ENCODE measurements at regions not wholly inside any gene's neighbourhood (a gene's known extent, or its start where the extent isn't known, plus 50 kb on each side); places are given as distances from the start of the nearest gene placed in this dataset.

DNA sequence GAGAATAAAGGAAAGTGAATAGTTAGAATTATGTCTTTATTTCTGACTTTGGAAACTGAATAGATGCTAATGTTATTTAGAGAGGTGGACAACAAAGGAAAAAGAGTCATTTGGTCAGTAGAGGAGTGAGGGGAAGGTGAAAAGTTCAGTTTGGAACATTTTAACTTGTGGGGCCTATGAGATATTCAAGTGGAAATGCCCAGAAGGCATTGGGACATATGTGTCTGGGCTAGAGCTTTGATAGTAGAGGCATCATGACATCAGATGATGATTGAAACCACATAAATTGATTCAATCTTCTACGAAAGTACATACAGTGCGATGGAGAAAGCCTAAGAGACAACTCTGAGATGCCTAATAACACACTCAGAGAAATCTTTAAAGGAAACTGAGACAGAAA, 151.7 kb upstream of the COL11A1 start:
- H3K27ac ChIP-seq, result no peak overlapping the region
- no peak overlapping the region for H3K4me3 ChIP-seq
- H3K9me3 ChIP-seq (replicated peaks), result no peaks in the 10 kb centered on the region
- no peaks in the 10 kb centered on the region for H3K36me3 ChIP-seq
- DNase-seq (ENCODE audit: low read depth in 1 of 2, low spot score in 2 of 2), result no peak
- no peaks in the 10 kb centered on the region for H3K27me3 ChIP-seq (replicated peaks)
- H3K4me1 ChIP-seq (replicated peaks), result peaks cover 6% of the 10 kb centered on the region

DNA sequence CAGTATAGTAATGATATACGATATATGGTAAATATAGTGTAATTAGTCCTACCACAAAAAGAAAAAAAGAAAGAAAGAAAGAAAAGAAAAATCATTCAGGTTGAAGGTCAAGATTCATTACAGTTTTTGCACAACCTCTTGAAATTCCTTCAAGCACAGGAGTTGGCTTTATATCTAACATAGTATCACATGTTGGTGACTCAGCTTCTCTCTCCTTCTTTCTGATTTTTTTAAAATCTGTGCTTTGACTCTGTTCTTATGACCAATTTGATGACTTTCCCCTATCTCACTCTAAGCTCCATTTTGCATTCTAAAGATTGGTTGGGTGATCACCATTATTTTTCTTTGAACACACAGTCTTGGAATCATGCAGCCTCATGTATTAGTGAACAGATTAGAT, 148.2 kb upstream of the COL11A1 start:
- Histone ChIP-seq H3K27ac (no peak overlapping the region), H3K4me1 (replicated peaks) (peaks cover 22% of the 10 kb centered on the region), H3K27me3 (replicated peaks) (no peaks in the 10 kb centered on the region), H3K36me3 (no peaks in the 10 kb centered on the region), H3K9me3 (replicated peaks) (no peaks in the 10 kb centered on the region), H3K4me3 (no peak overlapping the region)
- DNase-seq (ENCODE audit: low read depth in 1 of 2, low spot score in 2 of 2), result no peak

DNA sequence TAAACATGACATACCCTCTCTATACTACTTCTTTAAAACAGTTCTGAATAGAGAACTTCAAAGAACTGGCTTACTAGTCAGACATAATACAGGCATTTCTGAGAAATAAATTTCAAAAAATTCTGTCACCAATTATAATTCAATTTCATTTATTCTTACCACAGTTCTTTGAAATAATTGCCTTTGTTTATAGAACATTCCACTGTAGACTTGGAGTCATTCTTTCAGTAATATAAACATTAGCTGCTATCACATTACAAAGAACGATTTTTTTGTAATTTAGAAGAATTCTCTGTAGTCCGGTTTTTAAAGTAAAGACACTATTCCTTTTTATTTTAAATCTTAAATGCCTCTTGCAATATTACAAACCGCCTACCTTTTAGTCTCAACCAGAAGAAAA, 146.4 kb upstream of the COL11A1 start:
- Histone ChIP-seq H3K4me1 (replicated peaks) (peaks cover 35% of the 10 kb centered on the region), H3K4me3 (no peak overlapping the region), H3K36me3 (no peaks in the 10 kb centered on the region), H3K9me3 (replicated peaks) (no peaks in the 10 kb centered on the region), H3K27me3 (replicated peaks) (no peaks in the 10 kb centered on the region), H3K27ac (peak overlapping the region; percentile 6; the same call in 1 of the 2 replicates)
- no peak for DNase-seq (ENCODE audit: low read depth in 1 of 2, low spot score in 2 of 2)

DNA sequence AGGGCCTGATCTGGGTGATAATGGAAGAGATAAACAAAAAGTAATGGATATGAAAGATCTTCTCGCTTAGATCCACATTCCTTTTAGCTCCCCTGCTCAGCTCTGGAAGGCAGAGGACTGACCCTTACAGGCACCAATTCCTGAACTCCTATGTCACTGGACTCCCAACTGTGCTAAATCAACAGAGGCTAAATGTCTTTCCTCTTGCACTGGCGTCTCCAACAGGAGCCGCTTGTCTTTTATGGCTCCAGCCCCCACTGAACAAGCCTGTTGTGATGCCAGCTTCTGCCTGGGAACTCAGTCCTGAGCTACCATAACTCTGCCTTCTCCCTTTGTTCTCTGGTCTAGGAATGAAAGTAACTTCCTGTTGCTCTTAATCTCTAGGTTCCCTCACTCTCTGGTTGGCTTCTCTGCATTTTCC, 142.1 kb upstream of the COL11A1 start:
- no peaks in the 10 kb centered on the region for H3K9me3 ChIP-seq (replicated peaks)
- peak; percentile 45 to 64 for DNase-seq (ENCODE audit: low read depth in 1 of 2, low spot score in 2 of 2)
- H3K4me1 ChIP-seq (replicated peaks), result peaks cover 35% of the 10 kb centered on the region
- H3K27ac ChIP-seq, result peak overlapping the region; percentile 63
- H3K4me3 ChIP-seq, result no peak overlapping the region
- no peaks in the 10 kb centered on the region for H3K27me3 ChIP-seq (replicated peaks)
- H3K36me3 ChIP-seq, result no peaks in the 10 kb centered on the region

DNA sequence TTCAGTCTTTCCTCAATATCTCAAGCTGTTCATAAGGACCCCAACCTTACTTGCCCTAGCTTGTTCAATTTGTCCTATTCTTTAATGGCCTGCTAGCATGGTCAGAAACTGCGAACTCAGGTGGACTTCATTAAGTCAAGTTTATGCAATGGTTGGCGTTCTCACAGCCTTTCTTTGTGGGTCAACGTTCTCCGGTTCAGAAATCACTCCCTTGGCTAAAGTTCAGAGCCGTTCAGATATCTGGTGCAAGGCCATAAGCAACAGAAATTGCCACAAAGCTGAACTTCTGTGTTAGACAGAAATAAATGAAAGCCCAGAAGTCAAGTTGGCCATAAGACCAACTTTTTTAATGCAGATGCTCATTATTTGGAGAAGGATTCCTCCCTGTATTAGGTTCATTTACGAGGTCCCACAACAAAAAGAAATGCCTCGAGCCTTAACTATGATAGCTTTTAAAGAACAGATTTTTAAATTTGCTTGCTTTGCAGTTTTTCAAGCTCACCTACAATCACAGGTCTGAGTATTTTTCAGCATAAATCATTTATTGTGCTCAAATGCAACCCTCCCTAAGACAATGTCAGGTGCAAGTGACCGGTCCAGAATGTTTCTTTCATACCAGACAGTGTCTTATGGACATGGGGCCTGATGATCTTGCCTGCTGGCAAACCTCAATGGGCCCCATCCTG, 140.2 kb upstream of the COL11A1 start:
- H3K36me3 ChIP-seq, result no peaks in the 10 kb centered on the region
- no peaks in the 10 kb centered on the region for H3K9me3 ChIP-seq (replicated peaks)
- H3K4me3 ChIP-seq, result no peak overlapping the region
- DNase-seq (ENCODE audit: low read depth in 1 of 2, low spot score in 2 of 2), result no peak
- no peaks in the 10 kb centered on the region for H3K27me3 ChIP-seq (replicated peaks)
- no peak overlapping the region for H3K27ac ChIP-seq
- H3K4me1 ChIP-seq (replicated peaks), result peaks cover 17% of the 10 kb centered on the region

DNA sequence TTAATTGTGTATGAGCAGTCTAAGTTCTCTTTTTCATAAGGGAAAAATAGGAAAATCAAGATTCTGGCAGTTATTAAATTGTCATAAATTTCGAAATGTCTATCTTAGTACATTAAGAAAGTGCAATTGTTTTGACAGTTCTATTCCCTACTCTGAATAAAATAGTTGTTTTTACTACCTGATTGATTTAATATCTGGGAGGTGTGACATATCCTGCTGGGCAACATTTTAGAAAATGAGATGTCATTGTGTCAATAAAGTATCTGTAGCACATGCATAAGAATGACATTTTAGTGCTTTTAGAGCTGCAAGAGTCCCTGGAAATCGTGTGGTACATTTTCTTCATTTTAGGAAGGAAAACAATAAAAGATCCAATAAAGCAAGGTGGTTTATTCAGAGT, 139.2 kb upstream of the COL11A1 start:
- H3K4me3 ChIP-seq, result no peak overlapping the region
- peaks cover 13% of the 10 kb centered on the region for H3K4me1 ChIP-seq (replicated peaks)
- no peaks in the 10 kb centered on the region for H3K9me3 ChIP-seq (replicated peaks)
- H3K27ac ChIP-seq, result no peak overlapping the region
- no peak for DNase-seq (ENCODE audit: low read depth in 1 of 2, low spot score in 2 of 2)
- H3K36me3 ChIP-seq, result no peaks in the 10 kb centered on the region
- no peaks in the 10 kb centered on the region for H3K27me3 ChIP-seq (replicated peaks)

DNA sequence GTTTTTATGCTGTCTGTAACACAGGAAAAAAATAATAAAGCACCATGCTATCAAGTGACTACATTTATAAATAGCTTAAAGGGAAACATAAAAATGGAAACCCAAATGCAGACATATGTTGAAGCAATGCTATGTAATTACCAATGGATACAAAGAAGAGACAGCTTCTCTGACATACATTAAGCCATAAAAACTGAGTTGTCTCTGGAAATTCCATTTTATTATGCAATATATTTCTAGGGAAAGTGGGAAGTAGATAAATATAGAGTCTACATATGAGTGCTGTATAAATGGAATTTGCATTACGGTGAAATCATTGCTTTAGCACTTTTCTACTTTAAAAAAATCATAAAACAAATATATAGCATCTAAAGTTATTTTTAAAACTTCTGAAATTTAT, 135.2 kb upstream of the COL11A1 start:
- H3K27me3 ChIP-seq (replicated peaks), result no peaks in the 10 kb centered on the region
- no peaks in the 10 kb centered on the region for H3K9me3 ChIP-seq (replicated peaks)
- H3K4me3 ChIP-seq, result no peak overlapping the region
- no peak for DNase-seq (ENCODE audit: low read depth in 1 of 2, low spot score in 2 of 2)
- H3K36me3 ChIP-seq, result no peaks in the 10 kb centered on the region
- H3K27ac ChIP-seq, result no peak overlapping the region
- no peaks in the 10 kb centered on the region for H3K4me1 ChIP-seq (replicated peaks)

DNA sequence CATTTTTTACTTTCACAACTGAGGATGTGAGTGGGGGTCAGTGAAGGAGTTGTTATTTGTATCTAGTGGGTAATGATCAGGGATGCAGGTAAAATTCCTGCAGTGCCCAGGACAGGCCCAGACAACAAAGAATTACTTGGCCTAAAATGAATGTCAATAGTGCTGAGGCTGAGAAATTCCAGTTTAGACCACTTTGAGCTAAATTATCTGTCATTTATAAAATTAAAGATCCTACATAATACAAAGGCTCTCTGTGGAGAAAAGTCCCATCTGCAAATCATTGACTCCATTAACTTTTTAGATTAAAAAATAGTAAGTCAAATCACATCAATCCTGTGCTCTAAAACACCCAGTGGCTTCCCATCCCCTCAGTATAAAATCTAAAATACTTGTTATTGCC, 130.7 kb upstream of the COL11A1 start:
- Histone ChIP-seq H3K27ac (no peak overlapping the region), H3K4me3 (no peak overlapping the region), H3K9me3 (replicated peaks) (no peaks in the 10 kb centered on the region), H3K27me3 (replicated peaks) (no peaks in the 10 kb centered on the region), H3K36me3 (no peaks in the 10 kb centered on the region), H3K4me1 (replicated peaks) (no peaks in the 10 kb centered on the region)
- no peak for DNase-seq (ENCODE audit: low read depth in 1 of 2, low spot score in 2 of 2)

DNA sequence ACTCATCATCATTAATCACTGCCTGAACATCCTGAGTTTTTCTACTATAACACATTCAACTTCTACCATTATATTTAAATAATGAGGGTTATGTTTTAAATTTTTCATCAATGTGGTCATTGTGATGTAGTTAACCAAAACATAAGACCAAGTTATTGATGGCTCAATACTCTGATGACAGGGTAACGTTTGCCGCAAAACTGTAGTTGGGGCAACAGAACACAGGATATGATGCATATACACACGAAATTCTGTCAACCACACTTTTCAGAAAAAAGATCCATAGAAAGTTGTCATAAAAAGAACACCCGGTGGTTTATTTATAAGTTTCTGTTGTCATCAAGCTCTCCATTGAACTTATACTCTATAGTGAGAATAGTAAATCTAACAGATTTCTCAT, 121.7 kb upstream of the COL11A1 start:
- no peak overlapping the region for H3K27ac ChIP-seq
- no peaks in the 10 kb centered on the region for H3K36me3 ChIP-seq
- no peak overlapping the region for H3K4me3 ChIP-seq
- peaks cover 3% of the 10 kb centered on the region; the same call in 1 of the 2 replicates for H3K4me1 ChIP-seq (replicated peaks)
- H3K27me3 ChIP-seq (replicated peaks), result no peaks in the 10 kb centered on the region
- DNase-seq (ENCODE audit: low read depth in 1 of 2, low spot score in 2 of 2), result no peak
- no peaks in the 10 kb centered on the region for H3K9me3 ChIP-seq (replicated peaks)

DNA sequence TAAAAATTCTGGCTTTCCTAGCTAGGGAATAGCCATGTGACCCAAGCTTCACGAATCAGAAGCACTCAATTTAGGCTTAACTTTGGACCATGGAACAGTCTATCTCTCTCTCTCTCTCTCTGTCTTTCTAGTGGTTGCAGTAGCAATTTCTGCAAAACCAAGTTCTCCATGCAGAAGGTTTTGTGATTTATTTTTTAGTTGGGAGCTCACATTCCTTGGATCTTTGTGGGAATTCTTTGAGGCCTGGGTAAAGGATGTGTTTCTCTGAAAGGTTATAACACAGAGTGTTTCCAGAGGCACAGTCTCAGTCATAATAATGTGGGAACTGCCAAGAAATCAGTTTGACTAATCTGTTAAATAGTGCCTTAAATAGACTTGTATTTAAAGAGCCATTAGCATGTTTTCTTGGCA, 112.3 kb upstream of the COL11A1 start:
- Histone ChIP-seq H3K27ac (peak overlapping the region; percentile 65), H3K9me3 (replicated peaks) (no peaks in the 10 kb centered on the region), H3K36me3 (no peaks in the 10 kb centered on the region), H3K27me3 (replicated peaks) (no peaks in the 10 kb centered on the region), H3K4me1 (replicated peaks) (peaks cover 20% of the 10 kb centered on the region), H3K4me3 (no peak overlapping the region)
- peak in 1 of 2 experiments; percentile 76 for DNase-seq (ENCODE audit: low read depth in 1 of 2, low spot score in 2 of 2)

DNA sequence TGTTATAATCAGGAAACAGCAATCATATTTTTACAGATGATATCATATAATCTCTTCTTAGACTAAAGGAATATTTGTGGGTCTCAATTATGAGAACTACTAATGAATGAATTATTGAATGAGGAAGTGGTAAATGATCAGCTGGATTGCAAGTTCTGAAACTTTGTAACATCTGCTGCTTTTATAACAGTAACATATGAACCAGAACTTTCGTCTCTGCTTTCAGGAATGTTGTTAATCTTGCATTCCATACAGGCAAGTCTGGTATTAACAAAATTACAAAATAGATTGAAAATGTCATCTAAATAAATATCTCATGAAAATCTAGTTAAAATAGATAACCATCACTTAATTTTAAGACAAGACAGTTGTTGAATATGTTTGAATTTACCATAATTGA, 110.5 kb upstream of the COL11A1 start:
- Histone ChIP-seq H3K27ac (no peak overlapping the region), H3K4me3 (no peak overlapping the region), H3K27me3 (replicated peaks) (no peaks in the 10 kb centered on the region), H3K36me3 (no peaks in the 10 kb centered on the region), H3K4me1 (replicated peaks) (peaks cover 20% of the 10 kb centered on the region), H3K9me3 (replicated peaks) (no peaks in the 10 kb centered on the region)
- DNase-seq (ENCODE audit: low read depth in 1 of 2, low spot score in 2 of 2), result no peak

DNA sequence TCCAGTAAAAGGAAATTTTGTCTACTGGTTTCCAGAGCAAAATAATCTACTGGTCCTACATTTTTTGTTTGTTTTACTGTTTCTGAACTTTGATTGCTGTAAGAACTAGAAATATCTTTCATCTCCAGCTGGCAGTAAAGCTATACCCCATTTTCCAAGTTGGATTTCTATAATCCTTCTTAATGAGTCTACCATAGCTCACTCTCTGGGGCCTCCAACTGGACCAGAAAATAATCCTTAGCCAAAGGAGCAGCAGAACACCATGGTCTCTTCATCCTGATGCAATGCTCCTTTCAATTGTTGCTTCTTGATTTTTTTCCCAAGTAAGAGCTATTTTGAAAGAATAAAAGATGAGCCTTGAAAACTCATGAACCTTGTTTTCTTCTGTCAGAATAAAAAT, 110.0 kb upstream of the COL11A1 start:
- no peaks in the 10 kb centered on the region for H3K9me3 ChIP-seq (replicated peaks)
- no peaks in the 10 kb centered on the region for H3K36me3 ChIP-seq
- no peaks in the 10 kb centered on the region for H3K27me3 ChIP-seq (replicated peaks)
- H3K4me3 ChIP-seq, result no peak overlapping the region
- no peak for DNase-seq (ENCODE audit: low read depth in 1 of 2, low spot score in 2 of 2)
- H3K27ac ChIP-seq, result no peak overlapping the region
- peaks cover 20% of the 10 kb centered on the region for H3K4me1 ChIP-seq (replicated peaks)

DNA sequence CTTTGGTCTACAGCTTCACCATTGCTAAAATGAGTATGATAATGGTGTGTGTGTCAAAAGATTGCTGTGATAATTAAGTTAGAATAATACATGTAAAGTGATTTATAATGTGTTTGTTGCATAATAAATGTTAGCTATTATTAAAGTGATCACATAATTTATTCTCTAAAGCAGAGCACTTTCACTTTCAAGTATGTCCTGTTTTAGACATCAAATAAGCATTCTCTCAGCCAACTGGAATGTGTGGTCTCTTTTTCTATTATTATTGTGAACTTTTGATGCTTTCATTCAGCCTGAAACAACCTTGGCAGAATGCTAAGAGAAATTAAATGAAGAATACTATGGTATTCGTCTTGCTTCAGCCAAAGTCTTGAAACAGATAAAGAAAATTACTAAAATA, 102.8 kb upstream of the COL11A1 start:
- H3K9me3 ChIP-seq (replicated peaks), result no peaks in the 10 kb centered on the region
- H3K27me3 ChIP-seq (replicated peaks), result no peaks in the 10 kb centered on the region
- peak overlapping the region; percentile 67 for H3K27ac ChIP-seq
- no peaks in the 10 kb centered on the region for H3K36me3 ChIP-seq
- no peak overlapping the region for H3K4me3 ChIP-seq
- DNase-seq (ENCODE audit: low read depth in 1 of 2, low spot score in 2 of 2), result peak in 1 of 2 experiments; percentile 76
- H3K4me1 ChIP-seq (replicated peaks), result peaks cover 14% of the 10 kb centered on the region

DNA sequence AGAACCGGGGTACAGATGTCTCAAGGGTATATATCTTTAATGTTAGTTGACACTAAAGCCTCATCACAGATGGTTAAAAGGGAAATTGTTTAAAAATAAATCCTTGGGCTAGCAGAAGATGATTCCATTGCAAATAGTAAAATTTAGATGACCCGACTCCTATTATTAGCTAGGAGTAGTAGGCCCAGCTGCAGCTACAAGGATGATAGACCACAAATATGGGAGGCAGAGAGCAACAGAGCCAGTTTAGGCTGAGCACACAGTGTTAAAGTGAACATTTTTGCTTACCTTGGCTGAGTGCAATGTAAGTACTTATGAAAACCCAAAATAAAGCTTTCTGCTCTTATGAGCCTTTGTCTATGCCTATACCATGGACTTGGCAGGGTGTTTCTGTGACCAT, 100.5 kb upstream of the COL11A1 start:
- H3K4me1 ChIP-seq (replicated peaks), result peaks cover 14% of the 10 kb centered on the region
- H3K36me3 ChIP-seq, result no peaks in the 10 kb centered on the region
- no peaks in the 10 kb centered on the region for H3K9me3 ChIP-seq (replicated peaks)
- H3K27ac ChIP-seq, result no peak overlapping the region
- no peak overlapping the region for H3K4me3 ChIP-seq
- DNase-seq (ENCODE audit: low read depth in 1 of 2, low spot score in 2 of 2), result no peak
- H3K27me3 ChIP-seq (replicated peaks), result no peaks in the 10 kb centered on the region

DNA sequence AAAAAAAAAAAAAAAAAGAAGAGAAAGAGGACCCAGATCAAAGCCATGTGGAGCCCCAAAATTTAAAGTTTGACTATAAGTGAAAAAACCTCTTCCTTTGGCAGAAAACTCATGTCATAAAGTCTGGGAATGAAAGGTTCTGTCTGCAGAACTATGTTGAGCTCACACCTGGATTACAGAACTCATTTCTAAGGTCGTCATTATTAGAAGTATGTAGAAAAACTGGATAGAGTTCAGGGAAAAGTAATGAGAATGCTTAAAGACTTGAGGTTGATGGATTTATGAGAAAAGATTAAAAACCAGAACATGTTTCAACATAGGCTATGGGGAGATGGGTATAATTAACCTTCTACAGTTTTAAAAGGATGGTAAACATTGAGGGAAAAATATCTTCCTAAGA, 90.7 kb upstream of the COL11A1 start:
- Histone ChIP-seq H3K27me3 (replicated peaks) (no peaks in the 10 kb centered on the region), H3K27ac (no peak overlapping the region), H3K4me3 (no peak overlapping the region), H3K9me3 (replicated peaks) (no peaks in the 10 kb centered on the region), H3K36me3 (no peaks in the 10 kb centered on the region), H3K4me1 (replicated peaks) (peaks cover 5% of the 10 kb centered on the region)
- no peak for DNase-seq (ENCODE audit: low read depth in 1 of 2, low spot score in 2 of 2)
